ENCODE measurements at regions not wholly inside any gene's neighbourhood (a gene's known extent, or its start where the extent isn't known, plus 50 kb on each side); places are given as distances from the start of the nearest gene placed in this dataset.

GRCh38 chr10:108500396-108500795, 1335.9 kb upstream of the SORCS1 start:
- no peak for TF ChIP-seq CTCF (IDR thresholded peaks at IDR 0.05)
- TF ChIP-seq POLR2A (IDR thresholded peaks at IDR 0.05), result no peak
- no peak for TF ChIP-seq EP300 (IDR thresholded peaks at IDR 0.05)

All from ovary (tissue), 3 donors.